ENCODE measurements at regions not wholly inside any gene's neighbourhood (a gene's known extent, or its start where the extent isn't known, plus 50 kb on each side); places are given as distances from the start of the nearest gene placed in this dataset.
"Not testable (repeated sequence)": the region's sequence is repeated elsewhere in the genome, so short reads cannot be mapped to it uniquely, and the experiment has no call there.

GRCh38 chr5:39712316-39713249 is 287.8 kb upstream of the DAB2 start:
- no peak overlapping the region for H3K27ac ChIP-seq

GRCh38 chr5:39711821-39712220 is 287.0 kb upstream of the DAB2 start:
- Histone ChIP-seq H3K27ac (no peak overlapping the region), H3K4me3 (no peak overlapping the region)

More at GRCh38 chr5:39712316-39713249, 287.8 kb upstream of the DAB2 start:
- H3K4me3 ChIP-seq: no peak overlapping the region

- H3K27ac ChIP-seq: no peak overlapping the region
Observed at GRCh38 chr5:39709032-39709431, 284.3 kb upstream of the DAB2 start.

GRCh38 chr5:39702928-39703327 is 278.1 kb upstream of the DAB2 start:
- no peak overlapping the region for H3K27ac ChIP-seq

More at GRCh38 chr5:39709032-39709431, 284.3 kb upstream of the DAB2 start:
- H3K4me3 ChIP-seq: no peak overlapping the region

GRCh38 chr5:39700523-39700922 is 275.7 kb upstream of the DAB2 start:
- Histone ChIP-seq H3K4me3 (no peak overlapping the region), H3K27ac (no peak overlapping the region)

More at GRCh38 chr5:39702928-39703327, 278.1 kb upstream of the DAB2 start:
- no peak overlapping the region for H3K4me3 ChIP-seq

GRCh38 chr5:39698838-39699560 is 274.2 kb upstream of the DAB2 start:
- Histone ChIP-seq H3K27ac (no peak overlapping the region), H3K4me3 (no peak overlapping the region)

- Histone ChIP-seq H3K4me3 (no peak overlapping the region), H3K27ac (no peak overlapping the region)
Observed at GRCh38 chr5:39697881-39698280, 273.1 kb upstream of the DAB2 start.

GRCh38 chr5:39696672-39697398 is 272.1 kb upstream of the DAB2 start:
- H3K4me3 ChIP-seq: no peak overlapping the region
- H3K27ac ChIP-seq: no peak overlapping the region

- no peak overlapping the region for H3K27ac ChIP-seq
- no peak overlapping the region for H3K4me3 ChIP-seq
Observed at GRCh38 chr5:39691993-39692392, 267.2 kb upstream of the DAB2 start.

- Histone ChIP-seq H3K4me3 (no peak overlapping the region), H3K27ac (no peak overlapping the region)
Observed at GRCh38 chr5:39691136-39691535, 266.4 kb upstream of the DAB2 start.

GRCh38 chr5:39689919-39690318 is 265.1 kb upstream of the DAB2 start:
- H3K4me3 ChIP-seq: no peak overlapping the region
- no peak overlapping the region for H3K27ac ChIP-seq

- H3K27ac ChIP-seq, H3K4me3 ChIP-seq: not testable (repeated sequence)
Observed at GRCh38 chr5:39687924-39688323, 263.1 kb upstream of the DAB2 start.

- no peak overlapping the region for H3K4me3 ChIP-seq
- H3K27ac ChIP-seq: no peak overlapping the region
Observed at GRCh38 chr5:39680213-39680612, 255.4 kb upstream of the DAB2 start.

GRCh38 chr5:39678534-39678933 is 253.8 kb upstream of the DAB2 start:
- Histone ChIP-seq H3K4me3 (no peak overlapping the region), H3K27ac (no peak overlapping the region)

GRCh38 chr5:39675676-39676075 is 250.9 kb upstream of the DAB2 start:
- Histone ChIP-seq H3K27ac (no peak overlapping the region), H3K4me3 (no peak overlapping the region)

- Histone ChIP-seq H3K4me3 (no peak overlapping the region), H3K27ac (no peak overlapping the region)
Observed at GRCh38 chr5:39674209-39675082, 249.7 kb upstream of the DAB2 start.

- no peak overlapping the region for H3K4me3 ChIP-seq
- H3K27ac ChIP-seq: no peak overlapping the region
Observed at GRCh38 chr5:39671561-39671961, 246.8 kb upstream of the DAB2 start.

- no peak overlapping the region for H3K27ac ChIP-seq
- no peak overlapping the region for H3K4me3 ChIP-seq
Observed at GRCh38 chr5:39670955-39671354, 246.2 kb upstream of the DAB2 start.

GRCh38 chr5:39670391-39670790 is 245.6 kb upstream of the DAB2 start:
- H3K4me3 ChIP-seq: no peak overlapping the region

More at GRCh38 chr5:39670391-39670790, 245.6 kb upstream of the DAB2 start:
- H3K27ac ChIP-seq: no peak overlapping the region
